Epithelial cell of prostate (primary cell): ENCODE measurements at regions not wholly inside any gene's neighbourhood (a gene's known extent, or its start where the extent isn't known, plus 50 kb on each side); places are given as distances from the start of the nearest gene placed in this dataset.
A peak's percentile ranks its signal among the peaks of the same experiment; 100 is the strongest.

ENCODE experiments used
- DNase-seq: peaks from one replicate; pipeline ENCODE4 v3.0.0-alpha.2; 2011; ENCODE audit warnings: low read depth, low spot score
- H3K27ac ChIP-seq: fragments of 450-650 bp; 2 replicates; pipeline ENCODE4 v1.5.1; 2017; ENCODE audit warnings: mild to moderate bottlenecking

GRCh38 chr2:7725171-7725849 lies 808.1 kb downstream of the RNF144A start:
- DNase-seq: no peak
- no peak overlapping the region for H3K27ac ChIP-seq

GRCh38 chr2:7725850-7726242 lies 808.6 kb downstream of the RNF144A start:
- no peak for DNase-seq
- H3K27ac ChIP-seq: no peak overlapping the region

- no peak for DNase-seq
- H3K27ac ChIP-seq: no peak overlapping the region
These were observed 809.8 kb downstream of the RNF144A start for GRCh38 chr2:7726989-7727388.

GRCh38 chr2:7728388-7728787 lies 811.2 kb downstream of the RNF144A start:
- no peak overlapping the region for H3K27ac ChIP-seq
- DNase-seq: no peak

- H3K27ac ChIP-seq: no peak overlapping the region
- DNase-seq: no peak
These were observed 813.2 kb downstream of the RNF144A start for GRCh38 chr2:7730449-7730848.

- no peak overlapping the region for H3K27ac ChIP-seq
- no peak for DNase-seq
These were observed 813.8 kb downstream of the RNF144A start for GRCh38 chr2:7730990-7731389.

GRCh38 chr2:7732497-7732896 lies 815.3 kb downstream of the RNF144A start:
- H3K27ac ChIP-seq: no peak overlapping the region
- no peak for DNase-seq

GRCh38 chr2:7736646-7737305 lies 819.6 kb downstream of the RNF144A start:
- no peak for DNase-seq
- no peak overlapping the region for H3K27ac ChIP-seq

- no peak overlapping the region for H3K27ac ChIP-seq
- DNase-seq: no peak
These were observed 821.4 kb downstream of the RNF144A start for GRCh38 chr2:7738596-7738995.

GRCh38 chr2:7740114-7740513 lies 822.9 kb downstream of the RNF144A start:
- no peak for DNase-seq
- H3K27ac ChIP-seq: no peak overlapping the region

GRCh38 chr2:7742301-7742700 lies 825.1 kb downstream of the RNF144A start:
- DNase-seq: no peak
- no peak overlapping the region for H3K27ac ChIP-seq

GRCh38 chr2:7744827-7745226 lies 827.6 kb downstream of the RNF144A start:
- peak; percentile 27 for DNase-seq
- H3K27ac ChIP-seq: peak overlapping the region; percentile 67

- DNase-seq: no peak
- peak overlapping the region; percentile 67 for H3K27ac ChIP-seq
These were observed 828.2 kb downstream of the RNF144A start for GRCh38 chr2:7745369-7745768.

GRCh38 chr2:7748717-7749415 lies 831.7 kb downstream of the RNF144A start:
- H3K27ac ChIP-seq: peak overlapping the region; percentile 74

GRCh38 chr2:7749895-7750559 lies 832.8 kb downstream of the RNF144A start:
- H3K27ac ChIP-seq: peak overlapping the region; percentile 74
- DNase-seq: no peak

More at GRCh38 chr2:7748717-7749415, 831.7 kb downstream of the RNF144A start:
- DNase-seq: peak; percentile 78

GRCh38 chr2:7752291-7752690 lies 835.1 kb downstream of the RNF144A start:
- DNase-seq: no peak
- no peak overlapping the region for H3K27ac ChIP-seq

- no peak for DNase-seq
These were observed 836.6 kb downstream of the RNF144A start for GRCh38 chr2:7753777-7754176.

GRCh38 chr2:7755879-7756278 lies 838.7 kb downstream of the RNF144A start:
- DNase-seq: no peak
- H3K27ac ChIP-seq: no peak overlapping the region

More at GRCh38 chr2:7753777-7754176, 836.6 kb downstream of the RNF144A start:
- H3K27ac ChIP-seq: no peak overlapping the region

GRCh38 chr2:7758073-7758759 lies 841.0 kb downstream of the RNF144A start:
- no peak overlapping the region for H3K27ac ChIP-seq
- DNase-seq: no peak

GRCh38 chr2:7759898-7760297 lies 842.7 kb downstream of the RNF144A start:
- no peak for DNase-seq
- H3K27ac ChIP-seq: no peak overlapping the region
